Liver (tissue), 8 donors: ENCODE measurements at regions not wholly inside any gene's neighbourhood (a gene's known extent, or its start where the extent isn't known, plus 50 kb on each side); places are given as distances from the start of the nearest gene placed in this dataset.

ENCODE experiments used
- DNase-seq: peaks from one replicate; pipeline ENCODE4 v3.0.0-alpha.2; 2017; ENCODE audit warnings: low spot score
- H3K27ac ChIP-seq, 2 donors: one replicate each; pipeline ENCODE4 v1.7.0; 2013; ENCODE audit warnings: inconsistent platforms in 2 of 2, low read length in 2 of 2, control low read depth in 1 of 2, low read depth in 1 of 2, mild to moderate bottlenecking in 1 of 2
- H3K27me3 ChIP-seq, 4 donors: one replicate each; pipeline versions ENCODE4 v1.6.1 to v1.7.0; 2013; ENCODE audit warnings: low read length in 3 of 4, inconsistent platforms in 1 of 4, mild to moderate bottlenecking in 1 of 4, moderate library complexity in 1 of 4; ENCODE audit not compliant: control insufficient read depth in 4 of 4, insufficient read depth in 4 of 4
- H3K36me3 ChIP-seq, 4 donors: one replicate each; pipeline versions ENCODE4 v1.6.1 to v1.7.0; 2013; ENCODE audit warnings: low read length in 3 of 4, mild to moderate bottlenecking in 3 of 4, low read depth in 1 of 4, moderate library complexity in 1 of 4; ENCODE audit not compliant: control insufficient read depth in 4 of 4, insufficient read depth in 3 of 4
- H3K4me1 ChIP-seq, 4 donors: one replicate each; pipeline versions ENCODE4 v1.6.1 to v1.7.0; 2013; ENCODE audit warnings: low read length in 3 of 4, mild to moderate bottlenecking in 3 of 4, moderate library complexity in 1 of 4; ENCODE audit not compliant: control insufficient read depth in 4 of 4, insufficient read depth in 4 of 4
- H3K4me3 ChIP-seq, 3 donors: one replicate each; pipeline versions ENCODE4 v1.6.1 to v1.7.0; 2013; ENCODE audit warnings: low read length in 3 of 3, control low read depth in 1 of 3, low read depth in 1 of 3, mild to moderate bottlenecking in 1 of 3
- H3K9ac ChIP-seq, 2 donors: one replicate each; pipeline ENCODE4 v1.7.0; 2013; ENCODE audit warnings: low read length in 2 of 2, mild to moderate bottlenecking in 2 of 2, moderate library complexity in 2 of 2, control low read depth in 1 of 2, low read depth in 1 of 2
- H3K9me3 ChIP-seq, 4 donors: one replicate each; pipeline versions ENCODE4 v1.6.1 to v1.7.0; 2013; ENCODE audit warnings: low read length in 3 of 4; ENCODE audit not compliant: control insufficient read depth in 4 of 4
- ATF3 ChIP-seq: IDR thresholded peaks from 2 replicates; pipeline ENCODE4 v1.6.1; 2016; ENCODE audit warnings: antibody characterized with exemption
- EGR1 ChIP-seq, 2 donors: IDR thresholded peaks; 2 replicates each; pipeline ENCODE4 v1.6.1; 2016 to 2018; ENCODE audit warnings: antibody characterized with exemption in 2 of 2, low read depth in 2 of 2
- FOXA1 ChIP-seq: IDR thresholded peaks from 2 replicates; pipeline ENCODE4 v1.6.1; 2016; ENCODE audit warnings: antibody characterized with exemption
- FOXA2 ChIP-seq: IDR thresholded peaks from 2 replicates; pipeline ENCODE4 v1.6.1; 2016; ENCODE audit warnings: antibody characterized with exemption
- GABPA ChIP-seq, 2 donors: IDR thresholded peaks in 1 of 2; conservative IDR thresholded peaks in 1 of 2; 2 replicates each; pipeline ENCODE4 v1.6.1; 2016; ENCODE audit warnings: antibody characterized with exemption in 2 of 2, mild to moderate bottlenecking in 1 of 2, moderate library complexity in 1 of 2
- HNF4A ChIP-seq, 2 donors: conservative IDR thresholded peaks; 2 replicates each; pipeline ENCODE4 v1.6.1; 2016; ENCODE audit warnings: antibody characterized with exemption in 2 of 2, mild to moderate bottlenecking in 2 of 2
- HNF4G ChIP-seq: IDR thresholded peaks from 2 replicates; pipeline ENCODE4 v1.6.1; 2016; ENCODE audit warnings: antibody characterized with exemption
- JUND ChIP-seq, 2 donors: IDR thresholded peaks; 2 replicates each; pipeline ENCODE4 v1.6.1; 2016; ENCODE audit warnings: antibody characterized with exemption in 2 of 2
- MAX ChIP-seq: IDR thresholded peaks from 2 replicates; pipeline ENCODE4 v1.6.1; 2016; ENCODE audit warnings: antibody characterized with exemption
- NR2F2 ChIP-seq: IDR thresholded peaks from 2 replicates; pipeline ENCODE4 v1.6.1; 2016; ENCODE audit warnings: antibody characterized with exemption
- RAD21 ChIP-seq, 2 donors: IDR thresholded peaks; 2 replicates each; pipeline ENCODE4 v1.6.1; 2016; ENCODE audit warnings: antibody characterized with exemption in 2 of 2, mild to moderate bottlenecking in 2 of 2
- RXRA ChIP-seq, 2 donors: IDR thresholded peaks; 2 replicates each; pipeline ENCODE4 v1.6.1; 2017 to 2018; ENCODE audit warnings: antibody characterized with exemption in 2 of 2, mild to moderate bottlenecking in 1 of 2
- SP1 ChIP-seq: IDR thresholded peaks from 2 replicates; pipeline ENCODE4 v1.6.1; 2018; ENCODE audit warnings: antibody characterized with exemption, mild to moderate bottlenecking
- TAF1 ChIP-seq: conservative IDR thresholded peaks from 2 replicates; pipeline ENCODE4 v1.6.1; 2016; ENCODE audit warnings: antibody characterized with exemption, mild to moderate bottlenecking
- YY1 ChIP-seq: IDR thresholded peaks from 2 replicates; pipeline ENCODE4 v1.6.1; 2016; ENCODE audit warnings: antibody characterized with exemption, mild to moderate bottlenecking
- WGBS: extraction: QIAGEN DNeasy Blood & Tissue Kit; methylation state at CpG from one replicate; pipeline ENCODE4 v1.1.7; 2013; 5-methylcytosine and 5-hydroxymethylcytosine counted together
- TF ChIP-seq, protein P1 (sequence below): fragments of 150-350 bp; IDR thresholded peaks from 2 replicates; pipeline ENCODE4 v1.5.1; 2017; ENCODE audit warnings: improper control_type of control experiment, low read depth, low read length; ENCODE audit not compliant: missing input control
- TF ChIP-seq, protein P2 (sequence below): IDR thresholded peaks from 2 replicates; pipeline ENCODE4 v1.6.1; 2016; ENCODE audit warnings: antibody characterized with exemption, mild to moderate bottlenecking
- TF ChIP-seq, protein P3 (sequence below): IDR thresholded peaks from 2 replicates; pipeline ENCODE4 v1.6.1; 2016; ENCODE audit warnings: antibody characterized with exemption
- donor health status: healthy.
- donor health status: healthy.
- donor health status: healthy.
- donor health status: healthy.
- donor health status: healthy.

DNA sequence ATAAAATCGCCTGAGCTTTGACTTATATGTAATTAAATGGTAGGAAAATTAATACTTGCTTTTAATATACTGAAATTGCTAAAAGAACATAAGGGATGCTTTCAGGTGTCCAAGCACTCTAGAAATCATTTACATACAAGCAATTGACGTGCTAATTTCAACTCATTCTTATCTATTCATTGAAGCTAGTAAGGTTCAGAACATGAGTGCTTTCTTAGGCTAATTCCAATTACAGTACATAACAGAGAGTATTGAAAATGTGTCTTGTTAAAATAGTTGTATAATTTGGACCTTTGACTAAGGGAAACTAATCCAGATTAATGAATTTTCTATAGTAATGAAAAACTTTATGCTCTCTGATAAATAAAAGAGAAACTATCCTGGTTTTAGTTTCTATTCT lies 1016.4 kb upstream of the TYRP1 start:
- H3K4me1 ChIP-seq = no peaks in the 10 kb centered on the region
- no peak for DNase-seq
- TF ChIP-seq EGR1 (IDR thresholded peaks at IDR 0.05; ENCODE audit: low read depth in 2 of 2) = no peak
- TF ChIP-seq TAF1 = no peak
- no peak for TF ChIP-seq HNF4A (conservative IDR thresholded peaks at IDR 0.05)
- TF ChIP-seq, protein P1, sequence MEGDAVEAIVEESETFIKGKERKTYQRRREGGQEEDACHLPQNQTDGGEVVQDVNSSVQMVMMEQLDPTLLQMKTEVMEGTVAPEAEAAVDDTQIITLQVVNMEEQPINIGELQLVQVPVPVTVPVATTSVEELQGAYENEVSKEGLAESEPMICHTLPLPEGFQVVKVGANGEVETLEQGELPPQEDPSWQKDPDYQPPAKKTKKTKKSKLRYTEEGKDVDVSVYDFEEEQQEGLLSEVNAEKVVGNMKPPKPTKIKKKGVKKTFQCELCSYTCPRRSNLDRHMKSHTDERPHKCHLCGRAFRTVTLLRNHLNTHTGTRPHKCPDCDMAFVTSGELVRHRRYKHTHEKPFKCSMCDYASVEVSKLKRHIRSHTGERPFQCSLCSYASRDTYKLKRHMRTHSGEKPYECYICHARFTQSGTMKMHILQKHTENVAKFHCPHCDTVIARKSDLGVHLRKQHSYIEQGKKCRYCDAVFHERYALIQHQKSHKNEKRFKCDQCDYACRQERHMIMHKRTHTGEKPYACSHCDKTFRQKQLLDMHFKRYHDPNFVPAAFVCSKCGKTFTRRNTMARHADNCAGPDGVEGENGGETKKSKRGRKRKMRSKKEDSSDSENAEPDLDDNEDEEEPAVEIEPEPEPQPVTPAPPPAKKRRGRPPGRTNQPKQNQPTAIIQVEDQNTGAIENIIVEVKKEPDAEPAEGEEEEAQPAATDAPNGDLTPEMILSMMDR = no peak
- no peak for TF ChIP-seq MAX
- no peak for TF ChIP-seq NR2F2
- TF ChIP-seq FOXA1 = no peak
- TF ChIP-seq HNF4G = no peak
- TF ChIP-seq JUND (IDR thresholded peaks at IDR 0.05) = no peak
- no peak for TF ChIP-seq SP1
- no peak for TF ChIP-seq RAD21 (IDR thresholded peaks at IDR 0.05)
- TF ChIP-seq FOXA2 = no peak
- no peak for TF ChIP-seq GABPA (IDR thresholded peaks at IDR 0.05 in 1 of 2, conservative IDR thresholded peaks at IDR 0.05 in 1 of 2)
- TF ChIP-seq, protein P2, sequence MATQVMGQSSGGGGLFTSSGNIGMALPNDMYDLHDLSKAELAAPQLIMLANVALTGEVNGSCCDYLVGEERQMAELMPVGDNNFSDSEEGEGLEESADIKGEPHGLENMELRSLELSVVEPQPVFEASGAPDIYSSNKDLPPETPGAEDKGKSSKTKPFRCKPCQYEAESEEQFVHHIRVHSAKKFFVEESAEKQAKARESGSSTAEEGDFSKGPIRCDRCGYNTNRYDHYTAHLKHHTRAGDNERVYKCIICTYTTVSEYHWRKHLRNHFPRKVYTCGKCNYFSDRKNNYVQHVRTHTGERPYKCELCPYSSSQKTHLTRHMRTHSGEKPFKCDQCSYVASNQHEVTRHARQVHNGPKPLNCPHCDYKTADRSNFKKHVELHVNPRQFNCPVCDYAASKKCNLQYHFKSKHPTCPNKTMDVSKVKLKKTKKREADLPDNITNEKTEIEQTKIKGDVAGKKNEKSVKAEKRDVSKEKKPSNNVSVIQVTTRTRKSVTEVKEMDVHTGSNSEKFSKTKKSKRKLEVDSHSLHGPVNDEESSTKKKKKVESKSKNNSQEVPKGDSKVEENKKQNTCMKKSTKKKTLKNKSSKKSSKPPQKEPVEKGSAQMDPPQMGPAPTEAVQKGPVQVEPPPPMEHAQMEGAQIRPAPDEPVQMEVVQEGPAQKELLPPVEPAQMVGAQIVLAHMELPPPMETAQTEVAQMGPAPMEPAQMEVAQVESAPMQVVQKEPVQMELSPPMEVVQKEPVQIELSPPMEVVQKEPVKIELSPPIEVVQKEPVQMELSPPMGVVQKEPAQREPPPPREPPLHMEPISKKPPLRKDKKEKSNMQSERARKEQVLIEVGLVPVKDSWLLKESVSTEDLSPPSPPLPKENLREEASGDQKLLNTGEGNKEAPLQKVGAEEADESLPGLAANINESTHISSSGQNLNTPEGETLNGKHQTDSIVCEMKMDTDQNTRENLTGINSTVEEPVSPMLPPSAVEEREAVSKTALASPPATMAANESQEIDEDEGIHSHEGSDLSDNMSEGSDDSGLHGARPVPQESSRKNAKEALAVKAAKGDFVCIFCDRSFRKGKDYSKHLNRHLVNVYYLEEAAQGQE = no peak
- no peak for TF ChIP-seq RXRA (IDR thresholded peaks at IDR 0.05)
- TF ChIP-seq, protein P3, sequence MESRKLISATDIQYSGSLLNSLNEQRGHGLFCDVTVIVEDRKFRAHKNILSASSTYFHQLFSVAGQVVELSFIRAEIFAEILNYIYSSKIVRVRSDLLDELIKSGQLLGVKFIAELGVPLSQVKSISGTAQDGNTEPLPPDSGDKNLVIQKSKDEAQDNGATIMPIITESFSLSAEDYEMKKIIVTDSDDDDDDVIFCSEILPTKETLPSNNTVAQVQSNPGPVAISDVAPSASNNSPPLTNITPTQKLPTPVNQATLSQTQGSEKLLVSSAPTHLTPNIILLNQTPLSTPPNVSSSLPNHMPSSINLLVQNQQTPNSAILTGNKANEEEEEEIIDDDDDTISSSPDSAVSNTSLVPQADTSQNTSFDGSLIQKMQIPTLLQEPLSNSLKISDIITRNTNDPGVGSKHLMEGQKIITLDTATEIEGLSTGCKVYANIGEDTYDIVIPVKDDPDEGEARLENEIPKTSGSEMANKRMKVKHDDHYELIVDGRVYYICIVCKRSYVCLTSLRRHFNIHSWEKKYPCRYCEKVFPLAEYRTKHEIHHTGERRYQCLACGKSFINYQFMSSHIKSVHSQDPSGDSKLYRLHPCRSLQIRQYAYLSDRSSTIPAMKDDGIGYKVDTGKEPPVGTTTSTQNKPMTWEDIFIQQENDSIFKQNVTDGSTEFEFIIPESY = no peak
- no peak for TF ChIP-seq ATF3
- H3K4me3 ChIP-seq = no peak overlapping the region
- WGBS = 53% methylated on average over 2 of the region's 2 CpGs
- H3K9ac ChIP-seq = no peak overlapping the region
- H3K36me3 ChIP-seq = no peaks in the 10 kb centered on the region
- H3K27ac ChIP-seq = no peak overlapping the region
- H3K27me3 ChIP-seq = no peaks in the 10 kb centered on the region
- H3K9me3 ChIP-seq = no peaks in the 10 kb centered on the region

DNA sequence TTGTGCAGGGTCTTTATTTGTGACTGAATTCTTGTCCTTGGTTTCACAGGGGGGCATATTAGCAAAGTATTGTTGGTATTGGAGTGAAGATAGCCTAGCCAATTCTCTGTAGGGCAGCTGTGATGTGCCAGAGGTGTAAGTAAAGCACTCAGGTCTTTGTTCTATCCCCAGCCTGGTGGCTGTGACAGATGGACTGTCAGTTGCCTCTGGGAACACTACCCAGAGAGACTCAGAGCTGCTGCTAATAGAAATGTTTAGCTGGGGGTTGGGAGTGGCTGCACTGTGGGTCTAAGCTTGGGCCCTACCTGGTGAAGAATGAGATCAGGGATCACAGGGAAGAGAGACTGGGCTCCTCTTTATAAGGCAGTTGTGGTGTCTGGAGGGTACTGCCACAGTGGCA lies 1006.5 kb upstream of the TYRP1 start:
- DNase-seq = no peak
- H3K9ac ChIP-seq = no peak overlapping the region
- H3K4me3 ChIP-seq = no peak overlapping the region
- H3K27me3 ChIP-seq = no peaks in the 10 kb centered on the region
- no peaks in the 10 kb centered on the region for H3K4me1 ChIP-seq
- H3K9me3 ChIP-seq = no peaks in the 10 kb centered on the region
- no peak overlapping the region for H3K27ac ChIP-seq
- no peaks in the 10 kb centered on the region for H3K36me3 ChIP-seq
- no peak for TF ChIP-seq FOXA1
- TF ChIP-seq, protein P2 = no peak
- TF ChIP-seq RXRA (IDR thresholded peaks at IDR 0.05) = no peak
- TF ChIP-seq JUND (IDR thresholded peaks at IDR 0.05) = no peak
- TF ChIP-seq ATF3 = no peak
- TF ChIP-seq NR2F2 = no peak
- no peak for TF ChIP-seq HNF4A (conservative IDR thresholded peaks at IDR 0.05)
- no peak for TF ChIP-seq GABPA (IDR thresholded peaks at IDR 0.05 in 1 of 2, conservative IDR thresholded peaks at IDR 0.05 in 1 of 2)
- TF ChIP-seq RAD21 (IDR thresholded peaks at IDR 0.05) = no peak
- no peak for TF ChIP-seq HNF4G
- TF ChIP-seq SP1 = no peak
- TF ChIP-seq, protein P1 = no peak
- TF ChIP-seq YY1 = no peak
